ENCODE measurements at regions not wholly inside any gene's neighbourhood (a gene's known extent, or its start where the extent isn't known, plus 50 kb on each side); places are given as distances from the start of the nearest gene placed in this dataset.

DNA sequence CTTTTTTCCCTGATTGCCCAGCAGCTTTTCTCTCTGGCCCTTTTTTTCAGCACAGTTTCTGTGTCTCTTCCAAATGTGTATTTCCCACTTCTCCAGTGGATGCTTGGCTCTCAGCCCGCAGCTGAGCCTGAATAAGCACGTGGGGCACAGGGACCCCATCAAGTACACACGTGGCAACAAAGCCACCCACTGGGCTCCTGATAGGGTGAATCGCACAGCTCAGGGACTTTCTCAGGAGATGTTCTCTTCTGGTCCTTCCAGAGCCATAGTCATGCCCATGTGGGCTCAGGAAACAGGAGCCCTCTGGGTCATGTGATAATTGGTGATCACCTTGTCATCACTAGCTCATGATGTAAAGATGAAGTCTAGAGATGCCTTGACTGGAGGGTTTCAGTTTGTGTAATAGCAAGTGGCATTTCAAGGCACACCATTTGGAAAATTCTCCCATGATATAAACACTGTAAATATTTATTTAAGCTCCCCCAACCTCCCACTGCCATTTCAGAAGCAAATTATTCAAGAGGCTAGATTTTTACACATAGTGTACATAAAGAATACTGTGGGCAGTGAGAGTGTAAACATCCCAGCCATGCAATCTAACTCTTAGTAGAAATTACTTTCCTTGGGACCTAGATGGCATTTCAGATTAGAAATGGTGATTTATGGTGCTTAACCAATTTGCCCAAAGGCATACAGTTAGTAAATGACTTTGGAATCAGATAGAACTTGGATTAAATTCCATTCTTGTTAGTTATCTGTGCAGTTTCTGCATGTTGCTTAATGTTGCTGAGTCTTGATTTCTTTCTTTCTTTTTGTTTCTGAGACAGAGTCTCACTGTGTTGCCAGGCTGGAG, 597.5 kb downstream of the SLC4A3 start:
- no peak for DNase-seq (ENCODE audit: extremely low spot score, insufficient read length, low read depth)
- no peak for FAIRE-seq

DNA sequence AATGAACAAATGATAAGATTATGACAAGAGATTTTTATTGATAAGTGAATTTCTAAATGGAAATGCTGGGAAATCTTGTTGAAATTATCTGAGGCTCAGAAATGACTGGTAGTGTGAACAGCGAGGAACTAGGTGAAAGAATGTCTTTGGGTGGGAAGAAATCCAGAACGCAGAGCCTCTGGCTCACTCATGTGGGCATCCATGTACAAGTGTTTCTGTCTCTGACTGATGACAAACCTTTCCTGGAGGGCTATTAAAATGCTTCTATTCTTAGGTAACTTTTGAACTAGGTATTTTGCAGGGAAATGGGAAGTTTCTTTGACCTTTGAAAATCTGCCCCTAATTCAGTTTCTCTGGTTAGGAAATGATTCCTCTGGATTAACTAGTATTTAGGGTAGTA, 598.6 kb downstream of the SLC4A3 start:
- no peak for FAIRE-seq
- DNase-seq (ENCODE audit: extremely low spot score, insufficient read length, low read depth) = no peak

DNA sequence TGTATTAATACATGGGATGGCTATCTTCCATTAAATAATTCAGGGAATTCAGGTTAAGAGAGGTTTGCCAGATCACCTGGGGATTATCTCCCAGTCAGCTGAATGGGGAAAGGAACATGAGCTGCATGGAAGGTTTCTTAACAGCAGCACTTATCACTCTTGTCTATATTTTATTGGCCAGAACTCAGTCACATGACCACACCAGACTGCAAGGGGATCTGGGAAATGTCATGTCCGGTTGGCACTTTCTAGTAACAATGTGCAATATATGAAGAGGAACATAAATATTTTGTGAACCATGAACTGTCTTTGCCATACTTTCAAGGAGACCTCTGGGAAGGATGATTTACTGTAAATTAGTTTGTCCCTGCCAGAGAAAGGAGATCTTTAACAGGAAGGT, 599.1 kb downstream of the SLC4A3 start:
- DNase-seq (ENCODE audit: extremely low spot score, insufficient read length, low read depth) (no peak), FAIRE-seq (no peak)

DNA sequence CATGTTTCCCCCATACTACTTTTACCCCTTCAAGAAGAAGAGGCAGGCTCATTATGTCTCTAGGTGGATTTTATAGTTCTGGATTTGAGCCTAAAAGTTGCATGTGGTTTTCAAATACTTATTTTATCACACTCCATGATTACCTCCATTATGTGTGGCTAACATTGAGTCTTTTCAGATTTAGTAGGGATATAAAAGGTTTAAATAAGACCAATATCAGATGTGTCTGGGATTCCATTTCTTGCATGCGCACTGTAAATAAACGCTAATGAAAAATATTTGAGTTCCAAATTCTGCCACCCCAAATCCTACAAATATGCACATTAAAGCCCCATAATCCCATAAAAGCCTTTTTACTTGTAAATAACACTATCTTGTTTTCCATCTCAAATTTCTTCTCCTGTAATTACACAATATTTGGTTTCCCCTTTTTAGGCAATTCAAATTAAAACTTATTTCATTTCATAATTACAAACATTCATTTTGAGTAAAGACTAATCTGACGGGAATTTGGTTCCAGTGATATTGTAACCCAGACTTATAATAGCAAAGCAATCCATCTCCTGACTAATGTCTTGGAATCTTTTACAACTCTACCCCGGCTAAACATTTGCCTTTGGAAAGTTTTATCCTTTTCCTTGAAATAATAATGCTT, 600.0 kb downstream of the SLC4A3 start:
- no peak for DNase-seq (ENCODE audit: extremely low spot score, insufficient read length, low read depth)
- FAIRE-seq = no peak

DNA sequence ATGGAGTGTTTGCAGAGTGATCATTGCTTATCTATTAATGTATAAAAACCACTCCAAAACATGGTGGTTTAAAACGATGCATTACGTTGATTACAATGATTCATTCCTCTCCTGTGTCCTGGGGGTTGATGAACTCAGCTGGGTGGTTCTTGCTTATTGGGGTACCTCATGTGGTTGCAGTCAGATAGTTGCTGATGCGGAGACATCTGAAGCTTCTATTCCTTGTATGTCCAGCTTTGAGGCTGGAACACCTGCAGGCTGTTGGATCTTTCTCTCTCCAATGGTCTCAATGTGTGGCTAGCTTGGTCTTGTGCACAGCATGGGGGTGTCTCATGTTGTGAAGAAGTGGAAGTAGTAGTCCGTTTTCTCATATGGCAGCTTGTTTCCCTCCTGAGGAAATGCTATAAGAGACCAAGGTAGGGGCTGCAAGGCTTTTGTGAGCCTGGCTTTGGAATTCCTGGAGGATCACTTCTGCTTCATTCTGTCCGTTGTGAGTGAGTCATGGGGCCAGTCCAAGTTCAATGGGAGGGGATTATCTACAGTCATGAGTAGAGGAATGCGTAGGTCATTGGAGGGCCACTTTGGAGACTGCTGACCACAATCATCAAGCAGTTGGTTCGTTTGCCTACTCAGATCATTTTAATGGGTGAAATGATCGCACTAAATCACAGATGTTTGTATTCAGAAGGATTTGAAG, 601.0 kb downstream of the SLC4A3 start:
- FAIRE-seq = no peak
- no peak for DNase-seq (ENCODE audit: extremely low spot score, insufficient read length, low read depth)

DNA sequence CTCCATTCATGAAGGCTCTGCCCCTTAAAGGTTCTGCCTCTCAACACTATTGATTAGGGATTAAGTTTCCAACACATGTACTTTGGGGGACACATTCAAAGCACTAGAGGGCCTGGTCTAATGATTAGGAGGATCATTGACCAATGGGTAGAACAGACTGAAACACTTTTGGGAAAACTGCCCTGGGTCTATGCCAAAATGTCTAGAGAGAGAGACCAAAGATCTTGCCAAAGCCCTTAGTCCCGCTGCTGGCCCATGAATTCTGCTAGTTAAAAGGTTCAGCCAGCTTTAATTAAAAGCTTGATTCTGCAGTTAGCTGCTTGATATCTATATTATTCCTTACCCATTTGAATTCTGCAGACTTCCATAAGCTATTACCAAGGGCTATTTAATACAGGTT, 613.2 kb downstream of the SLC4A3 start:
- no peak for DNase-seq (ENCODE audit: extremely low spot score, insufficient read length, low read depth)
- no peak for FAIRE-seq

DNA sequence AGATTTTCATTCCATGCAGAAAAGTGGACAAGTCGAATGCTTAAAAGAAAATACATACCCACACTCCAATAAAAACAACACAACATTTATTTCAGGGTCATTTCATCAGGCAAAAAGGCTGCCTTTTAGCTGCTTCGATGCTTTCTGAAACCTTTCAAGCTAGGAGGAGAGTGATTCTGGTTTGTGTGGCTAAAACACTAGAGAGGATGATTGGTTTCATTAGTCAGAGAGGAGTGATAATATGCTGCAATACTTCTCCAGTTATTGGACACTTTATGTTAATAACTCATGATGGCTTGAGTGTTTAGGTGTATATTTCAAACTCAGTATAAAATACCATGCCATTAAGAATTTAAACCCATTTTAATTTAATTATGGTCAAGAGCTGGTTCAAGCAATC, 614.0 kb downstream of the SLC4A3 start:
- DNase-seq (ENCODE audit: extremely low spot score, insufficient read length, low read depth) (no peak), FAIRE-seq (no peak)

DNA sequence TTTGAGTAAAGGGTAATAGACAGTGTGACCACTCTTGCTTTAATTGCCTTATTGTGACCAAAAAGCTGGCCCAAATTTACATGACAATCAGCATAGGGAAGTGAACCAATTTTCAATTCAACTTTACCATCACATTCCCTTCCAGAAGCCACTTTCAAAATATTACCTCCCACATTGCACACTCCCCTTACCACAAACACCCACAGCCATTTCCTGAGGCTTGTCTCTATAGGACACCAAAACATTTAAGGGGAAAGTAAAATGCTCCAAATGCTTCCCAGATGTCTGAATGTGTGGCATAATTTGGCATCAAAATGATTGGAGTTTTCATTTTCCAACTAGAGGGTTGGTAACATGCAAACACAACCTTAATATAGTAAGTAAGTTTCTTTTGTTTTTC, 616.1 kb downstream of the SLC4A3 start:
- no peak for DNase-seq (ENCODE audit: extremely low spot score, insufficient read length, low read depth)

DNA sequence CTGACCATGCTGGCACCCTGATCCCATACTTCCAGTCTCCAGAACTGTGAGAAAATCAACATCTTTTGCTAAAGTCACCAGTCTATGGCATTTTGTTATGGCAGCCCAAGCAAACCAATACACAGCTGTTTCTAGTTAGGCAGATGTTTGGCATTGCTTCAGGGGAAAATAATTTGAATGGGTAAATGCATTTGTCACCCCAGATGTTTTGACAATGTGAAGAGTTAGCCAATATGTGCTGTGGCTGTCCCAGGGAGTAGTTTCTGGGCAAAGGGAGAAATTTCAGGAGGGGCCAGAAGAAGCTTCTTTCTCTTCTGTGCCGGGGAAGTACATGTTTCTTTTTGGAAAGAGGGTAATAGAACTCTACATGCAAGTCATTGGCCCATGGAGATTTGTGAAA, 619.0 kb downstream of the SLC4A3 start:
- FAIRE-seq = no peak
- no peak for DNase-seq (ENCODE audit: extremely low spot score, insufficient read length, low read depth)

More for the DNA sequence above, 616.1 kb downstream of the SLC4A3 start:
- no peak for FAIRE-seq

DNA sequence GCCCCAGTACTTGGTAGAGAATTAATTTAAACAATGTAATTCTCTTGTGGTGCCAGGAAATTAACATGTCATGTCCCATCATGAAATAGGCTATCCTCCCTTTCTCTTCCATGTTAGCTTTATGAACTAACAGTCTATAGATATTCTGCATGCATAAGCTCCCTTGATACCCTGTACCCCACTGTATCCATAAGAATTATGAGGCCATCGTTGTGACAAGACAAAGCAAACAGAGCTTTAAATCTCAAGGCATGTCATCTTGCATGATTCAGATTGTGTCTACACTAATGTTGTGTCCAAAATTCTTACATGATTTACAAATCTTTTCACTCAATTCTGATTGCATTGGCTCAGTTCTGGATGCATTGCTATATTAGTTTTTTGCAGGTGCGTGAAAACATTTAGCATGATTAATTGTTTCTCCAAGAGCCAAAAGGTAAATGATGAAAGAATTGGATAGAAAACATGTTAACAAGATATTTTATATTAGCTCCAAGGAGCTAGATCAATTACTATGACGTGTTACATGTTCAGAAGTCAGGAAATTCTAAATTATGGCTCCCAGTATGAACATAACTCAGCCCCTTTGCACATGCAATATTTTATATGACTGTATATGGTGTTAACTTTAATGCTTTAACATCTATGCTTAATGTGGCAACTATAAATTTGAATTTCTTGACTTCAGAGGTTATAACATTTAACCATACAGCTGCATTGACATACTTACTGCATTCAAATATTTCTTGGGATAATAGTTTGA, 620.3 kb downstream of the SLC4A3 start:
- FAIRE-seq (no peak), DNase-seq (ENCODE audit: extremely low spot score, insufficient read length, low read depth) (no peak)

DNA sequence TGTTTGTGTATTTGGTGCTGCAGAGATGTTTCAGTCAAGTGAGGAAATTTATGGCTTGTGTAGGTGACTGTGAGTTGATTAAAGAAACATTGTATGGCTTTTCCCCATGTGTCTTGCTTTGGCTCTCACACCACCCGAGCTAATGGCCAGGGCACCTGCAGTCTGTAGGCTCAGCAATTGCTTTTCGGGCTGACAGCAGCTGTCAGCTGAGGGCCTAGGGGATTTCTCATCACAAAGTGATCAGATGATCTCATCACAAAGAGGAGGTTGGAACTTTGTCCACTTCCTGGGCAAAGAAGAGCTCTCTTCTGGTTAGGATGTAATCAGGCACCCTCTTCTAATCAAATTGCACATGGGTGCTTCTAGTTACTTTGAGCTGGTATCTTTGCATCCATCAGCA, 632.2 kb downstream of the SLC4A3 start:
- no peak for DNase-seq (ENCODE audit: extremely low spot score, insufficient read length, low read depth)
- FAIRE-seq = no peak

DNA sequence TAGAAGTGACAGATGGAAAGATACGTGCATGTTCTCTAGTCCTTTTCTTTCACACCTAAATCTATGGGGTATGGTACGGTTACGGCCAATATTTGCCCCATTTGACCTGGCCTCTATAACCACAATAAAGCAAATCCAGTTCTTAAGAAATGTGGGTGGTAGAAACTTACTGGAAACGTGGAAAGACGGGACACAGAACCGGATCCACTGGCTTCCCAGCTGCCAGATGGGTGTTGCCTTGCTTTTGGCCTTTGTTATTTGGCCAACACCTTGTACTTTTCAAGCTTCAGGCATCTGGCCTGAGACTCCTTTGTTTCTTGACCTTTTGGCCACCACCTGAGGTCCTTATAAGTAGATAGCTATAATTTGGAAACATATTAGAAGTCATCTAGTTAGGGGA, 635.9 kb downstream of the SLC4A3 start:
- FAIRE-seq = no peak
- DNase-seq (ENCODE audit: extremely low spot score, insufficient read length, low read depth) = no peak

DNA sequence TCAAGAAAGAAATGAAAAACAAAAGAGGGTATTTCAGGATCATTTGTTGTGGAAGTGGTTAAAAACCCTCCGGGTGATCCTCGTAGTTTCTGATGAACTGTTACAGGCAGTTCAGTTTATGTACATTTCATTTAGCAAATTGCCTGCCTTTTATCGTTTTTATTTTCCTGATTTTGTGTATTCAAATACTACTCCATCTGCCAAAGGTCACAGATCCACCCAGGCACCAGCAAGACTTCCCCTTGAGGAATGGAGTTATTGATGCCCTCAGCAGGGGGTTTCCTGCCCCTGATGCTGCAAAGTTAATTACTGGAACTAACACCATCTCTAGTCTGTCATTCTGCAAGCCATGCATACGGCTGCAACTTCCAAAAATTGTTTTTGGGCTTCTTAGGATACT, 641.9 kb downstream of the SLC4A3 start:
- FAIRE-seq = no peak
- DNase-seq (ENCODE audit: extremely low spot score, insufficient read length, low read depth) = no peak

DNA sequence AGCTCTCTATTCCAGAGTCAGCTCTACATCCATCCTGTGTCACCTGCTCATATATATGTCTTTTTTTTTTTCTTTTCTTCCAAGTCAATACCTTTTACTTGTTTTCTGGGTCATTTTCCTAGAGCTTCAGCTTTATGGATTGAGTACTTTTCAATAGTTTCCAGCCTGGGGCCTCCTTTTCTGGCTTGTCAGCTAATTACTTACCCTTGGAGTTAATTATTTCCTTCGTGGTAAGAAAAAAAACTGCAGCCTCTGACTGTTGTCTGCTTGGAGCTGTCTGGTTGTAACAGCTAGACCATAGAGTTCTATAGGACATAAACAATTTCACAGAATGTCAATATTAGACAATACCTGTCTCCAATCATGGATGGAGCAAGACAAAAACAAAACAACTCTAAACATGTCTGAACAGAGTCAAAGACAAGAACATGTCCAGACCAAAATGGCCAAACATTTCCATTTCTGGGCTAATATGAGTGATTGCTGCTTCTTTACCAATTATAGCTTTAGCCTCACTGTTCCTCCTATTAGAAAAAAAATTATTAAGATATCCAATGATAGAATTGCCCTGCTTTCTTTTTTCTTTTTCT, 643.1 kb downstream of the SLC4A3 start:
- no peak for DNase-seq (ENCODE audit: extremely low spot score, insufficient read length, low read depth)
- no peak for FAIRE-seq

DNA sequence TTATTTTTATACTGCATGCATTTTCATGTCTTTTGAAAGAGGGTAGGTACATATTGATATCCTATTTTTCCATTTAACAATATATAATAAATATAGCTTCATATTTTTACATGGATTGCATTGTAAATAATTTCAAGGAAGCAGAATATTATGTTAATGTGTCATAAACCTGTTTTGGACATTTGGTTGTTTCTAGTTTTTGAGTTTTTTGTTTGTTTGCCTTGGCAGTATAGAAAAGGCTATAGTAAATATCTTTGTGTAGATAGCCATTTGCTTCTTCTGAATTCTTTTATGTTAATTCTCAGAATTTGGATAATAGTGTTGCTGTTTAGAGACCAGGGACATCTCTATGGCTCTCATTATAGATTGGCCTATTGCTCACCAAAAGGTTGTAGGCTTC, 645.2 kb downstream of the SLC4A3 start:
- no peak for DNase-seq (ENCODE audit: extremely low spot score, insufficient read length, low read depth)
- FAIRE-seq = no peak

DNA sequence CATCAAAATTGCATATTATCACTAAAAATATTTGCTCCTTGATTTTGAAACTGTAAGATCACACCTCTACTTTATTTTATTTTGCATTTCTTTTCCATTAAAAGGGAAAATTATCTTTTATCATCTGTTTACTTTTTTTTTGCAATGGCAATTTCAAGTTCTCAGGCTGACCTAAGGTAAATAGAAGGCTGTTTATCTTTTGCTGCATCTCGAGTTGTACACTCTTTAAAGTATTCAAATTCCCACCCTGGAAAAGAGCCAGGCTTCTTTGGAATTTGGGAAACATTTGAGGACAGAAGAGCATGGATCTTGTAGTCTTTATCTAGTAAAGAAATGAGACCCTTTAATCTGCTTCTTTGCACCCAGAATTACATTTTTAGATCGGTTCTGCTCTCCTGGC, 645.7 kb downstream of the SLC4A3 start:
- DNase-seq (ENCODE audit: extremely low spot score, insufficient read length, low read depth) (no peak), FAIRE-seq (no peak)

DNA sequence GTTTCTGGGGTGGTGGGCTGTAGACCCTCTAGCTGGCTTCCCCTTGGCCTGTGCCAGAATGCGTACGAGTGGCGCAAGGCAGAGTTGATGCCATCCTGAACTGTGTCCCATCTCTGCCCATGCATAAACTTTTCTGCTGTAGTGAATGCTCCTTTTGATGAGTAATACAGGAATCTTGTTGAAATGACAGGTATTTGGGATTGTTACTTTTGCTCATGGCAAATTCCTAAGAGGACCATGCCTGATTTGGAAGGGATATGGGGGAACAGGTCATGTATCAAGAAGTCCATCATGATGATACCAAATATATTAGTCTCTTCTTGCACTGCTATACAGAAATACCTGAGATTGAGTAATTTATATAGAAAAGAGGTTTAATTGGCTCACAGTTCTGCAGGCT, 648.0 kb downstream of the SLC4A3 start:
- no peak for FAIRE-seq

DNA sequence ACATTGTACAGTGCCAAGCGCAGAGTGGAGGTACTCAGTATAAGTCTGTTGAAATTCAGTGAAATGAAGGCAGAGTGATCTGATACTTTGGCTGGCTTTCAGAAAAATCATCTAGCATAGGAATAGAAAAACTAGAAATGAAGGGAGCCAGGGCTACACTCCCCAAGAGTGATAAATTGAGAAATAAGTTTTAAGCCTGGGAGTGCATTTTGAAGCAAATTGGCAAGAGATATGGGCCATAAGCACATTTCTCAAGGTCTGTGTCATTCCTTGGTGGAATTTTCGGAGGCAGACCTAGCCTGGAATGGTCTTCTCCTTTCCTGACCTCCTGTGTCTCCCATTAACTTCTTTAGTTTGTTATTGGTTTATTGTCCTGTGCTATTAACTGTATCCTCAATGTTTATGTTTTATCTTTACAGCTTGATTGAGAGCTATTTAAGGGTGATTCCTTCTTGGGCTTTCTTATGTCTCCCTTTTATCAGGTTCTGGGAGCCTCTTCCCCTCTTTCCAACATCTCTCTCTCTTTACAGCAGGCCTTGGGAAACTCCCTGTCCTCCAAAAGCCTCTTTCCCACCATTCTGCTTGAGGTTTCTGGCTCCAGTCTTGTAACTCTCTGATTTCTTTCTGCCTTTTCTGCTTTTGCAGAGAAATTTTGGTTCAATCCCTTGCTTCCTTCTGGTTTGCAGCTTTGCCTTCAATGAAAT, 649.5 kb downstream of the SLC4A3 start:
- DNase-seq (ENCODE audit: extremely low spot score, insufficient read length, low read depth) = no peak
- no peak for FAIRE-seq

More for the DNA sequence above, 648.0 kb downstream of the SLC4A3 start:
- DNase-seq (ENCODE audit: extremely low spot score, insufficient read length, low read depth) = no peak

DNA sequence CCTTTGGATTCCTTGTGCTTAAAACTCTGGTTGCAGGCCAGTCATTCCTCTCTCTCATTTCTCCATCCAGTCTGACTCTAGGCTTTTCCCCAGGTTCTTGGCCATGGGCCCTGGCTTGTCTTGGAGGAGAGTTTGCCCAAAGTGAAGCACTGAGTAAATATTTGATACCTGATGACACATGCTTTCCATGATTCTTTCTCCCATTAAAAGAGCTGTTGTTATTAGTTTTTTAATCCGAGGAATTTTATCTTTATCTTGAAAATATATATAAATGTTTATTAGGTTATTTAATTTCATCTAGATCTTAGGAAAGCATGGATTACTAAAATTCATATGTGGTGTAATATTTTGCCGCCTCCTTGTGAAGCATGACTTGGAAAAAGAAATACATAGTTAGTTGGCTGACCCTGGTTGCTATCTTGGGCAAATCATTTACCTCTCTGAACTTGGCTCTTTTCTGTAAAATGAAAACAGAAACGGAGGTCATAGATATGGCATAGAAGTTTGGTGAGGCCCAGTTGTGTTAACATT, 650.1 kb downstream of the SLC4A3 start:
- FAIRE-seq = no peak

More for the DNA sequence above, 650.1 kb downstream of the SLC4A3 start:
- DNase-seq (ENCODE audit: extremely low spot score, insufficient read length, low read depth) = no peak
